T-cell (primary cell): ENCODE measurements at regions not wholly inside any gene's neighbourhood (a gene's known extent, or its start where the extent isn't known, plus 50 kb on each side); places are given as distances from the start of the nearest gene placed in this dataset.

Experiments
- ATAC-seq, 4 experiments: fragments of 200-7000 bp in 3 of 4; fragments of 150-1000 bp in 1 of 4; cut with Tn5 transposase; replicated peaks in 1 of 4; 1 replicate in 3 of 4; 2 replicates in 1 of 4; pipeline ENCODE4 v1.10.0; 2021; ENCODE audit warnings: moderate library complexity in 3 of 4, mild to moderate bottlenecking in 2 of 4, moderate number of reproducible peaks in 1 of 4
- CTCF ChIA-PET, 2 donors: fragments of 300-600 bp; sonication (Branson Sonifier 250); formaldehyde crosslinking; loops; one replicate each; lab custom pipeline; 2022; ENCODE audit warnings: antibody characterized with exemption in 2 of 2; lab: Charles Lee
- POLR2A ChIA-PET, 2 donors: fragments of 300-600 bp; sonication (Branson Sonifier 250); formaldehyde crosslinking; loops; one replicate each; lab custom pipeline; 2022; ENCODE audit warnings: antibody characterized with exemption in 2 of 2; lab: Charles Lee
- DNase-seq, 35 experiments: peaks; one replicate each; pipeline versions ENCODE4 v3.0.0 to v3.0.0-alpha.2; 2013 to 2023
- H3K27ac ChIP-seq: one replicate; pipeline ENCODE4 v1.5.1; 2013; ENCODE audit warnings: low read length
- H3K27me3 ChIP-seq, 2 experiments: replicated peaks in 1 of 2; 1 replicate in 1 of 2; 2 replicates in 1 of 2; pipeline versions ENCODE4 v1.6.1 to v1.7.0; 2013; ENCODE audit warnings: low read length in 1 of 2, mixed read lengths in 1 of 2; ENCODE audit not compliant: control insufficient read depth in 2 of 2, insufficient read depth in 2 of 2; ENCODE audit errors: extremely low read depth in 1 of 2
- H3K36me3 ChIP-seq, 2 donors: 1 replicate in 1 of 2; 2 replicates in 1 of 2; pipeline versions ENCODE4 v1.6.1 to v1.7.0; 2013; ENCODE audit warnings: low read length in 1 of 2; ENCODE audit not compliant: control insufficient read depth in 2 of 2, insufficient read depth in 1 of 2; ENCODE audit errors: extremely low read depth in 1 of 2
- H3K4me1 ChIP-seq, 2 experiments: 1 replicate in 1 of 2; 2 replicates in 1 of 2; pipeline versions ENCODE4 v1.6.1 to v1.7.0; 2013; ENCODE audit warnings: low read length in 2 of 2, mixed read lengths in 1 of 2; ENCODE audit not compliant: insufficient read depth in 2 of 2, control insufficient read depth in 1 of 2; ENCODE audit errors: extremely low read depth in 1 of 2
- H3K4me3 ChIP-seq, 2 donors: 1 replicate in 1 of 2; 2 replicates in 1 of 2; pipeline versions ENCODE4 v1.5.1 to v1.7.0; 2013; ENCODE audit warnings: mild to moderate bottlenecking in 2 of 2, low read length in 1 of 2, moderate library complexity in 1 of 2; ENCODE audit not compliant: control insufficient read depth in 1 of 2; ENCODE audit errors: extremely low read depth in 1 of 2
- H3K9me3 ChIP-seq: 2 replicates; pipeline ENCODE4 v1.7.0; 2013
- H3K27ac Mint-ChIP-seq, 2 donors: one replicate each; pipeline ENCODE4 v1.8.0; 2020 to 2021; ENCODE audit warnings: mild to moderate bottlenecking in 2 of 2, mixed read lengths in 2 of 2
- H3K27me3 Mint-ChIP-seq, 2 donors: one replicate each; pipeline ENCODE4 v1.8.0; 2021 to 2022; ENCODE audit warnings: mixed read lengths in 2 of 2
- H3K36me3 Mint-ChIP-seq: one replicate; pipeline ENCODE4 v1.8.0; 2021; ENCODE audit warnings: mixed read lengths
- H3K4me1 Mint-ChIP-seq, 3 donors: one replicate each; pipeline ENCODE4 v1.8.0; 2020 to 2022; ENCODE audit warnings: mixed read lengths in 3 of 3, mild to moderate bottlenecking in 1 of 3
- H3K4me3 Mint-ChIP-seq, 3 donors: one replicate each; pipeline ENCODE4 v1.8.0; 2020 to 2022; ENCODE audit warnings: mild to moderate bottlenecking in 3 of 3, mixed read lengths in 3 of 3, moderate library complexity in 3 of 3
- H3K9me3 Mint-ChIP-seq, 3 donors: one replicate each; pipeline ENCODE4 v1.8.0; 2020 to 2022; ENCODE audit warnings: mixed read lengths in 3 of 3
- WGBS: methylation state at CpG from one replicate; pipeline ENCODE4 v1.1.5; 2013; ENCODE audit warnings: missing lambda C conversion rate; ENCODE audit not compliant: insufficient coverage; 5-methylcytosine and 5-hydroxymethylcytosine counted together

DNA sequence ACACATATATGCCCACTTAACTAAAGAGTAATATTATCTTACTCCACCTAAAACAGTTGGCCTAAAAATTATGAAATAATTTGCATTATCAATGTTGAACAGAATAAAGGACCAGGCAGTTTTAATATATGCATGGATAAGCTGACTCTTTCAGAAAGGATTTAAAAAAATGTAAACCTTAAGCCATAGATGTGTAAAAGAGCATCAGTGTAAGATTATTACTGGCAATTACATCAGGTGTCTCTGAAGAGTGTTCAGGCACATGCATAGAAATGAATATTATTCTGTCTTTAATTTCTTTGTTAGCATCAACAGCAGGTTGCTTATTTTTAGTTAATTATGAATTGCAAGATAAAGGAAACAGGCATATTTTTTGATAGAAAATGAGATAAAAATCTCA is 1353.8 kb downstream of the C4orf33 start:
- DNase-seq: no peak
- H3K27me3 ChIP-seq: no peaks in the 10 kb centered on the region
- H3K4me1 ChIP-seq: no peaks in the 10 kb centered on the region
- peaks cover 4 to 26% (median 16%) of the 10 kb centered on the region in 3 donors for H3K9me3 Mint-ChIP-seq
- no peaks in the 10 kb centered on the region for H3K36me3 Mint-ChIP-seq
- H3K4me3 ChIP-seq: no peak overlapping the region
- no peak for ATAC-seq
- H3K27ac ChIP-seq: no peak overlapping the region
- ChIA-PET CTCF (no interaction called here), POLR2A (no interaction called here)
- H3K4me1 Mint-ChIP-seq: no peaks in the 10 kb centered on the region
- H3K27ac Mint-ChIP-seq: no peak overlapping the region
- H3K9me3 ChIP-seq: no peaks in the 10 kb centered on the region
- H3K27me3 Mint-ChIP-seq: no peaks in the 10 kb centered on the region
- H3K4me3 Mint-ChIP-seq: no peak overlapping the region
- H3K36me3 ChIP-seq: no peaks in the 10 kb centered on the region

DNA sequence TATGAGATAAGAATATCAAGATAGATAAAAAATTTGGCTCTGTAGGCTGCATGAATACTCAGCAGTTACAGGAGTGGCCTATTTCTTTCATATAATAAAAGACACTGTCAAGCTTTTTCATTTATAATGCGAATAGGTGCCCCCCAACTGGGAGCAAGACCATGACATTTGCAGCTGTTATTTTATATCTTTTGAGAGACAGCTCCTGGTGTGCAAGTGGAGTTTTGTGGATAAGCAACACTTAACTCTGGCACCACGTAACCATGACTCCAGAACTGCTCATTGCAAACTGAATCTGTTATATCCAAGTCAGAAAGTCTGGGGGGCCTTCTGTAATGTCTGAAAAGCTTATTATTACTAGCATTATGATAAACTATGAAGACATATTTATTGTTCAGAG is 1372.4 kb downstream of the C4orf33 start:
- no peak overlapping the region for H3K27ac ChIP-seq
- no peaks in the 10 kb centered on the region for H3K4me1 ChIP-seq
- no peaks in the 10 kb centered on the region for H3K36me3 ChIP-seq
- H3K9me3 ChIP-seq: no peaks in the 10 kb centered on the region
- H3K9me3 Mint-ChIP-seq: peaks cover 0 to 10% (median 0%) of the 10 kb centered on the region in 3 donors
- H3K36me3 Mint-ChIP-seq: no peaks in the 10 kb centered on the region
- no peak overlapping the region for H3K4me3 ChIP-seq
- ATAC-seq (no peak), DNase-seq (no peak)
- WGBS: no CpG with 5 or more reads among the region's 2 CpGs
- POLR2A ChIA-PET: no interaction called here
- no peaks in the 10 kb centered on the region for H3K4me1 Mint-ChIP-seq
- no peaks in the 10 kb centered on the region for H3K27me3 ChIP-seq
- no peak overlapping the region for H3K4me3 Mint-ChIP-seq
- no peak overlapping the region for H3K27ac Mint-ChIP-seq
- CTCF ChIA-PET: no interaction called here
- H3K27me3 Mint-ChIP-seq: no peaks in the 10 kb centered on the region

DNA sequence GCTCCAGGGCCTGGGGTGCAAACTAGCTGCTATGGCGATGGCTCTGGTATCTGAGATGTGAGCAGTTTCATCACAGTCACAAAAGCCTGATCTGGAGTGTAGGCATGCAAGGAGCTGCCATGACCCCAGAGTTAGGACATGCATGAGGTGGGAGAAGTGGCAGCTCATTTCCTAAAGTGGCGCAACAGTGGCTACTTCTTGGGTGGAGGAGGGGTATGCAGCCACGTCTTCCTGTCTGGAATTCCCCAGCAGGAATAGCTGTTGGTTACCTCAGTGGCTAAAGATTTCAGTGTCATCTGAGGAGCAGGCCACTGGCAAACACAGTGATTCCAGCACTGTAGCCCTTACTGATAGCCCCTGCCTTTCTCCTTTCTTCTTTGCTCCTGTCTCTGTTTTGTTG is 1382.5 kb downstream of the C4orf33 start:
- H3K36me3 Mint-ChIP-seq: no peaks in the 10 kb centered on the region
- no peak overlapping the region for H3K4me3 Mint-ChIP-seq
- ATAC-seq: no peak
- no peaks in the 10 kb centered on the region for H3K4me1 Mint-ChIP-seq
- DNase-seq: no peak
- no peaks in the 10 kb centered on the region for H3K27me3 Mint-ChIP-seq
- peaks cover 11 to 19% (median 18%) of the 10 kb centered on the region in 3 donors for H3K9me3 Mint-ChIP-seq
- H3K9me3 ChIP-seq: no peaks in the 10 kb centered on the region
- no peaks in the 10 kb centered on the region for H3K4me1 ChIP-seq
- no peaks in the 10 kb centered on the region for H3K27me3 ChIP-seq
- no peak overlapping the region for H3K27ac ChIP-seq
- CTCF ChIA-PET: no interaction called here
- no peak overlapping the region for H3K27ac Mint-ChIP-seq
- H3K36me3 ChIP-seq: no peaks in the 10 kb centered on the region
- WGBS: 76% methylated on average over 2 of the region's 3 CpGs
- no peak overlapping the region for H3K4me3 ChIP-seq
- POLR2A ChIA-PET: no interaction called here

DNA sequence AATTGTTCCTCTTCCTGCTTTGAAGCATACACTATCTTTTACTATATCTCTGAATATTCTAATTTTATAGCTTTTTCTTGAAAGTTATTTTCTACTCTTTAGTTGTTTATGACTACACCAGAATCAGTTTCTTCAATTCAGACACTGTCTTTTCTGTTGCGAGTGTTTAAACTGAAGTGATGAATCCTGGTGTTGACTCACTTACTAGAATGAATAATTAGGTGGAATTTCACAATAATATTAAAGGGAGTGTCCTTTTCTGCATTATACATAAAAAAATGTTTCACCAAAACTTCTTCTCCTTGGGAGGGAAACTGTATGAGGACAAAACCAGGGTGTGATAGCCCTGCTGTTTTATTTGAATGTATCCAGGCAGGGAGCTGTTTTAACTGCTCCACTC is 1383.1 kb downstream of the C4orf33 start:
- ATAC-seq: no peak
- H3K27ac ChIP-seq: no peak overlapping the region
- H3K27ac Mint-ChIP-seq: no peak overlapping the region

DNA sequence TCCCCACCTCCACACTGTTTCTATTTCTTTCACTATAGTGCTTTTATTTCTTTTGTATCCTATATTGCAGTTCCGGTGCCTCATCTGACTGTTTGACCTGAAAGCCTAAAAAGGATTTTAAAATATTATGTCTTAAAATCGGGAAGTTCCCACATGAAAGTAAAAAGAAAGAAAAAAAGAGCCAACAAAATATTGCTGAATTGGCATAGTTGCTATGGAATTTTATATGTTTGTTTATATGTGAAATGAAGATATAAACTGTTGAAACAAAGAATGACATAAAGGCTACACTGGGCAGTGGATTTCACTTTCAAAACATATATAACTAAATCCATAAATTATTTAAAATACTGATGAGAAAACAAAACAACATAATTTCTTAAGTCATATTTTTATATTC is 1383.7 kb downstream of the C4orf33 start:
- no peaks in the 10 kb centered on the region for H3K36me3 Mint-ChIP-seq
- DNase-seq: no peak
- no peaks in the 10 kb centered on the region for H3K27me3 Mint-ChIP-seq
- no CpG with 5 or more reads among the region's 2 CpGs for WGBS
- H3K4me3 Mint-ChIP-seq: no peak overlapping the region
- Histone ChIP-seq H3K27ac (no peak overlapping the region), H3K9me3 (no peaks in the 10 kb centered on the region), H3K4me3 (no peak overlapping the region), H3K36me3 (no peaks in the 10 kb centered on the region), H3K27me3 (no peaks in the 10 kb centered on the region), H3K4me1 (no peaks in the 10 kb centered on the region)
- ChIA-PET POLR2A (no interaction called here), CTCF (no interaction called here)
- no peak overlapping the region for H3K27ac Mint-ChIP-seq
- no peaks in the 10 kb centered on the region for H3K4me1 Mint-ChIP-seq
- peaks cover 15 to 25% (median 18%) of the 10 kb centered on the region in 3 donors for H3K9me3 Mint-ChIP-seq
- ATAC-seq: no peak

More for the DNA sequence above, 1383.1 kb downstream of the C4orf33 start:
- H3K4me3 ChIP-seq: no peak overlapping the region
- DNase-seq: no peak
- Mint-ChIP-seq H3K27me3 (no peaks in the 10 kb centered on the region), H3K9me3 (peaks cover 14 to 25% (median 18%) of the 10 kb centered on the region in 3 donors), H3K4me3 (no peak overlapping the region), H3K4me1 (no peaks in the 10 kb centered on the region), H3K36me3 (no peaks in the 10 kb centered on the region)
- H3K9me3 ChIP-seq: no peaks in the 10 kb centered on the region
- H3K36me3 ChIP-seq: no peaks in the 10 kb centered on the region
- no peaks in the 10 kb centered on the region for H3K27me3 ChIP-seq
- WGBS: no CpG with 5 or more reads among the region's 1 CpG
- no peaks in the 10 kb centered on the region for H3K4me1 ChIP-seq
- ChIA-PET POLR2A (no interaction called here), CTCF (no interaction called here)

DNA sequence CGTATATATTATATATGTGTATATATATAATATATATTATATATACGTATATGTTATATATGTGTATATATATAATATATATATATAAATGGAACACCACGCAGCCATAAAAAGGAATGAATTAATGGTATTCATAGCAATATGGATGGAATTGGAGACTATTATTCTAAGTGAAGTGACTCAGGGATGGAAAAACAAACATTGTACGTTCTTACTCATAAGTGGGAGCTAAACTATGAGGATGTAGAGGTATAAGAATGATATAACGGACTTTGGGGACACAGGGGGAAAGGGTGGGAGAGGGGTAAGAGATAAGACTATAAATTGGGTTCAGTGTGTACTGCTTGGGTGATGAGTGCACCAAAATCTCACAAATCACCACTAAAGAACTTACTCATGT is 1388.9 kb downstream of the C4orf33 start:
- Mint-ChIP-seq H3K4me1 (no peaks in the 10 kb centered on the region), H3K4me3 (no peak overlapping the region), H3K27ac (no peak overlapping the region), H3K36me3 (no peaks in the 10 kb centered on the region), H3K27me3 (no peaks in the 10 kb centered on the region), H3K9me3 (peaks cover 13 to 25% (median 16%) of the 10 kb centered on the region in 3 donors)
- Histone ChIP-seq H3K9me3 (no peaks in the 10 kb centered on the region), H3K27ac (no peak overlapping the region), H3K36me3 (no peaks in the 10 kb centered on the region), H3K4me3 (no peak overlapping the region), H3K27me3 (no peaks in the 10 kb centered on the region), H3K4me1 (no peaks in the 10 kb centered on the region)
- CTCF ChIA-PET: no interaction called here
- no CpG with 5 or more reads among the region's 5 CpGs for WGBS
- POLR2A ChIA-PET: no interaction called here
- DNase-seq (no peak), ATAC-seq (no peak)

DNA sequence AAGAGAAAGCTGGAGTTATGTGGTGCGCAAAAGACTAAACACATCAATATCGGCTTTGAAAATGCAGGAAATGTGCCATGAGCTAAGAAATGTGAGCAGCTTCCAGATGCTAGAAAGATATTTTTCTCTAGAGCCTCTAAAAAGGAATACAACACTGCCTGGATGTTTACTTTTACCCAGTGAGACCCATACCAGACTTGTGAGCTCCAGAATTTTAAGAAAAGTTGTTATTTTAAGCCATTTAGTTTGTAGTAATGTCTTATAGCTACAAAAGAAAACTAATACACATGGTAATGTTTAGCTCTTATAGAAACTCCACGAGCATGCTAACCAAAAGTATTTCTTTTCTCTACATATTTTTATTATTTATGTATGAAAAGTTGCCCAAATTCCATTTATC is 1389.4 kb downstream of the C4orf33 start:
- ChIA-PET POLR2A (no interaction called here), CTCF (no interaction called here)
- Histone ChIP-seq H3K9me3 (no peaks in the 10 kb centered on the region), H3K4me1 (no peaks in the 10 kb centered on the region), H3K36me3 (no peaks in the 10 kb centered on the region), H3K27ac (no peak overlapping the region), H3K4me3 (no peak overlapping the region), H3K27me3 (no peaks in the 10 kb centered on the region)
- no peak for DNase-seq
- H3K9me3 Mint-ChIP-seq: peaks cover 11 to 25% (median 16%) of the 10 kb centered on the region in 3 donors
- no peaks in the 10 kb centered on the region for H3K27me3 Mint-ChIP-seq
- no peaks in the 10 kb centered on the region for H3K36me3 Mint-ChIP-seq
- WGBS: no CpG with 5 or more reads among the region's 3 CpGs
- no peak overlapping the region for H3K27ac Mint-ChIP-seq
- no peak overlapping the region for H3K4me3 Mint-ChIP-seq
- no peak for ATAC-seq
- no peaks in the 10 kb centered on the region for H3K4me1 Mint-ChIP-seq
